ENCODE measurements at regions not wholly inside any gene's neighbourhood (a gene's known extent, or its start where the extent isn't known, plus 50 kb on each side); places are given as distances from the start of the nearest gene placed in this dataset.

DNA sequence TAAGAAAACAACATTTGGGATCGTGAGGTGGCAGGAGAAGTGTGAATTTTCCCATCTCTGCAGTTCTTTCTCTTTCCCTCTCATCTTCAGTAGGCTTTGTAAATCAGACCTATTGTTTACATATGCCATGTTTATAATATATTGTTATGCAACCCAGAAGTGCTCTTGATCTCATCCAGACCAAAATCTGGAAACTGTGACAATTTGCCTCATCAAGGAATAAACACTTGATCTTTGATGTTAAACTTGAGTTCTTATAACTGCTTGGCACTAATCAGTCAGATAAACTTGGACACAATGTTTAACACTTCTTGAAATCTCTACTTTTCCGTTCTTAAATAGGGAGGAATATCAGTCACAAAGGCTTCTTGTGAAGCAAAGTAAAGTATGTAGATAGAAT lies 384.7 kb downstream of the DMRT2 start:
- FAIRE-seq (no peak), DNase-seq (no peak), ATAC-seq (no peak)
- 49 to 72% methylated on average over 2 of the region's 2 CpGs for WGBS, 2 donors
- TF ChIP-seq CTCF (IDR thresholded peaks at IDR 0.05) = no peak
- no peaks in the 10 kb centered on the region for H3K27me3 ChIP-seq
- H3K27ac ChIP-seq = no peak overlapping the region
- H3K4me1 ChIP-seq = no peaks in the 10 kb centered on the region
- intact Hi-C loops (cut with DNase I) = no loop called here
- no peaks in the 10 kb centered on the region for H3K36me3 ChIP-seq
- no peaks in the 10 kb centered on the region for H3K9me3 ChIP-seq
- no peak overlapping the region for H3K4me3 ChIP-seq

DNA sequence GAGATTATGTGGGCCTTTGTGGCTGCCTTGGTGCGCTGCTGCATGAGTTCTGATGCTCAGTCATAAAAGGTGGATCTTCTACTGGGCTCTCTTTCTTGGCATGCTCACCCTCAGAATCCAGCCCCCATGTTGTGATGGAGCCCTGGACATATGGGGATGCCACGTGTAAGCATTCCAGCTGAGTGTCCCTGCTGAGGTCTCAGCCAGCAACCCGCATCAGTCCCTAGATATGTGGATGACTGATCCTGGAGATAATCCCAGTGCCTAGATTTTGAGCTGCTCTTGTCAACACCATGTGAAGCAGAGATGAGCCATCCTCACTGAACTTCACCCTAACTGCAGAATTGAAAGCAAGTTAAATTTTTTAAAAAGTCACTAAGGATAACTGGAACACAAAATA lies 390.1 kb downstream of the DMRT2 start:
- Histone ChIP-seq H3K36me3 (no peaks in the 10 kb centered on the region), H3K9me3 (no peaks in the 10 kb centered on the region), H3K4me3 (no peak overlapping the region), H3K27ac (no peak overlapping the region), H3K27me3 (no peaks in the 10 kb centered on the region), H3K4me1 (no peaks in the 10 kb centered on the region)
- FAIRE-seq (no peak), DNase-seq (no peak), ATAC-seq (no peak)
- WGBS, 2 donors = 68 to 75% methylated on average over 3 of the region's 3 CpGs
- TF ChIP-seq CTCF (IDR thresholded peaks at IDR 0.05) = no peak
- intact Hi-C loops (cut with DNase I) = no loop called here

DNA sequence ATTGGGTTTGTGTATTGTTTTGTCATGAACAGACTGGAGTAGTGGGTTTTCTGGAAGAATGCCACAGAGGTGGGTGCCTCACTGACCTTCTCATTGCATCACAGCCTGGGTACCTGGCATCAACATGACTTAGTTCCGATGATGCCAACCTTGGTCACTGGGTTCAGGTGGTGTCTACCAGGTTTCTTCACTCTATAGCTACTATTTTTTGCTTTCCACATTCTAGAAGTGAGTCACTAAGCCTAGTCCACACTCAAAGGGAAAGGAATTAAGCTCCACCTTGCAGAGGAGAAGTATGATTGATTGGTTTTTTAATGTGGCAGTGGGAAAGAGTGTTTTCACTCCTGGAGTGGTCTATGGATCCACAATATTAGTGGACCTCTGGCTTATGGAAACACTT lies 391.9 kb downstream of the DMRT2 start:
- no peak overlapping the region for H3K4me3 ChIP-seq
- TF ChIP-seq CTCF (IDR thresholded peaks at IDR 0.05) = no peak
- intact Hi-C loops (cut with DNase I) = no loop called here
- FAIRE-seq = no peak
- no peak for DNase-seq
- ATAC-seq = no peak
- H3K4me1 ChIP-seq = no peaks in the 10 kb centered on the region
- H3K9me3 ChIP-seq = no peaks in the 10 kb centered on the region
- H3K27ac ChIP-seq = no peak overlapping the region
- WGBS, 2 donors = 78 to 97% methylated on average over 1 of the region's 1 CpG
- H3K27me3 ChIP-seq = no peaks in the 10 kb centered on the region
- H3K36me3 ChIP-seq = no peaks in the 10 kb centered on the region

- TF ChIP-seq CTCF (IDR thresholded peaks at IDR 0.05) = no peak
- FAIRE-seq (no peak), ATAC-seq (no peak), DNase-seq (no peak)
- no peaks in the 10 kb centered on the region for H3K27me3 ChIP-seq
- H3K9me3 ChIP-seq = no peaks in the 10 kb centered on the region
- H3K36me3 ChIP-seq = no peaks in the 10 kb centered on the region
- no peak overlapping the region for H3K27ac ChIP-seq
- intact Hi-C loops (cut with DNase I) = no loop called here
- no peak overlapping the region for H3K4me3 ChIP-seq
- 88 to 89% methylated on average over 1 of the region's 1 CpG for WGBS, 2 donors
- H3K4me1 ChIP-seq = no peaks in the 10 kb centered on the region
These were observed 393.3 kb downstream of the DMRT2 start for GRCh38 chr9:1443450-1443849.

- Histone ChIP-seq H3K4me1 (no peaks in the 10 kb centered on the region), H3K36me3 (no peaks in the 10 kb centered on the region), H3K27ac (no peak overlapping the region), H3K9me3 (no peaks in the 10 kb centered on the region), H3K4me3 (no peak overlapping the region), H3K27me3 (no peaks in the 10 kb centered on the region)
- no peak for TF ChIP-seq CTCF (IDR thresholded peaks at IDR 0.05)
- FAIRE-seq (no peak), ATAC-seq (no peak), DNase-seq (no peak)
- intact Hi-C loops (cut with DNase I) = no loop called here
- WGBS, 2 donors = 56 to 64% methylated on average over 2 of the region's 2 CpGs
These were observed 396.5 kb downstream of the DMRT2 start for GRCh38 chr9:1446671-1447070.

Measured in pancreas (tissue), 10 donors.